Bronchial epithelial cell (primary cell): ENCODE measurements at regions not wholly inside any gene's neighbourhood (a gene's known extent, or its start where the extent isn't known, plus 50 kb on each side); places are given as distances from the start of the nearest gene placed in this dataset.

Experiments used
- DNase-seq: peaks from one replicate; pipeline ENCODE4 v3.0.0-alpha.2; 2010; ENCODE audit warnings: low read depth
- FAIRE-seq: peaks from 2 replicates; lab custom pipeline; 2011; peaks lifted over from hg19 to GRCh38; lab: Jason Lieb, UNC
- H3K27me3 ChIP-seq: 2 replicates; pipeline ENCODE4 v1.5.1; 2011; ENCODE audit warnings: low read length; ENCODE audit not compliant: control insufficient read depth, insufficient read depth
- H3K36me3 ChIP-seq: 2 replicates; pipeline ENCODE4 v1.5.1; 2011; ENCODE audit warnings: low read length; ENCODE audit not compliant: control insufficient read depth, insufficient read depth
- H3K4me3 ChIP-seq: 2 replicates; pipeline ENCODE4 v1.5.1; 2011; ENCODE audit warnings: mild to moderate bottlenecking, low read depth, low read length, control low read depth
- TF ChIP-seq, protein P1 (sequence below): IDR thresholded peaks from 2 replicates; pipeline ENCODE4 v1.5.1; 2011; ENCODE audit warnings: mild to moderate bottlenecking, moderate library complexity, low read length, control low read depth, inconsistent platforms; ENCODE audit not compliant: insufficient read depth, severe bottlenecking

GRCh38 chr16:75909746-75910145, 183.5 kb upstream of the CPHXL start:
- FAIRE-seq (no peak), DNase-seq (peak; percentile 46)
- no peak overlapping the region for H3K4me3 ChIP-seq
- TF ChIP-seq, protein P1, sequence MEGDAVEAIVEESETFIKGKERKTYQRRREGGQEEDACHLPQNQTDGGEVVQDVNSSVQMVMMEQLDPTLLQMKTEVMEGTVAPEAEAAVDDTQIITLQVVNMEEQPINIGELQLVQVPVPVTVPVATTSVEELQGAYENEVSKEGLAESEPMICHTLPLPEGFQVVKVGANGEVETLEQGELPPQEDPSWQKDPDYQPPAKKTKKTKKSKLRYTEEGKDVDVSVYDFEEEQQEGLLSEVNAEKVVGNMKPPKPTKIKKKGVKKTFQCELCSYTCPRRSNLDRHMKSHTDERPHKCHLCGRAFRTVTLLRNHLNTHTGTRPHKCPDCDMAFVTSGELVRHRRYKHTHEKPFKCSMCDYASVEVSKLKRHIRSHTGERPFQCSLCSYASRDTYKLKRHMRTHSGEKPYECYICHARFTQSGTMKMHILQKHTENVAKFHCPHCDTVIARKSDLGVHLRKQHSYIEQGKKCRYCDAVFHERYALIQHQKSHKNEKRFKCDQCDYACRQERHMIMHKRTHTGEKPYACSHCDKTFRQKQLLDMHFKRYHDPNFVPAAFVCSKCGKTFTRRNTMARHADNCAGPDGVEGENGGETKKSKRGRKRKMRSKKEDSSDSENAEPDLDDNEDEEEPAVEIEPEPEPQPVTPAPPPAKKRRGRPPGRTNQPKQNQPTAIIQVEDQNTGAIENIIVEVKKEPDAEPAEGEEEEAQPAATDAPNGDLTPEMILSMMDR: no peak
- H3K27me3 ChIP-seq: no peaks in the 10 kb centered on the region
- H3K36me3 ChIP-seq: no peaks in the 10 kb centered on the region

DNA sequence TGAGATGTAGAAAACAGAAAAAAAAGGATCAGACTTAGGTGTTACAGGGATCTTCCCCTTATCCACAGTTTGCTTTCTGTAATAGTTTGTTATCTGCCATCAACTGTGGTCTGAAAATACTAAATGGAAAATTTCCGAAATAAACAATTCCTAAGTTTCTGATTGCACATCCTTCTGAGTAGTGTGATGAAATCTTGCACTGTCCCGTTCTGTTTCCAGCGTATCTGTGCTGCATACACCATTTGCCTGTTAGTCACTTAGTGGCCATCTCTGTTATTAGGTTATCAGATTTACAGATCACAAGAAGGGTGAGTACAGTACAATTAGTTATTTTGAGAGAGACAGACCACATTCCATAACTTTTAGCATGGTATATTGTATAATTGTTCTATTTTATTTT, 185.6 kb upstream of the CPHXL start:
- Histone ChIP-seq H3K27me3 (no peaks in the 10 kb centered on the region), H3K36me3 (no peaks in the 10 kb centered on the region), H3K4me3 (no peak overlapping the region)
- TF ChIP-seq, protein P1: no peak
- FAIRE-seq (no peak), DNase-seq (no peak)

GRCh38 chr16:75913958-75914357, 187.7 kb upstream of the CPHXL start:
- FAIRE-seq (no peak), DNase-seq (no peak)
- no peaks in the 10 kb centered on the region for H3K27me3 ChIP-seq
- TF ChIP-seq, protein P1: no peak
- H3K36me3 ChIP-seq: no peaks in the 10 kb centered on the region
- H3K4me3 ChIP-seq: no peak overlapping the region

- Histone ChIP-seq H3K27me3 (no peaks in the 10 kb centered on the region), H3K36me3 (no peaks in the 10 kb centered on the region), H3K4me3 (no peak overlapping the region)
- TF ChIP-seq, protein P1: no peak
- FAIRE-seq (no peak), DNase-seq (no peak)
These were observed 190.2 kb upstream of the CPHXL start for GRCh38 chr16:75916451-75916850.

GRCh38 chr16:75918109-75918508, 191.8 kb upstream of the CPHXL start:
- no peaks in the 10 kb centered on the region for H3K36me3 ChIP-seq
- no peak overlapping the region for H3K4me3 ChIP-seq
- no peak for DNase-seq
- TF ChIP-seq, protein P1: no peak
- FAIRE-seq: no peak
- no peaks in the 10 kb centered on the region for H3K27me3 ChIP-seq

- TF ChIP-seq, protein P1: no peak
- Histone ChIP-seq H3K27me3 (no peaks in the 10 kb centered on the region), H3K36me3 (no peaks in the 10 kb centered on the region), H3K4me3 (no peak overlapping the region)
- DNase-seq (no peak), FAIRE-seq (no peak)
These were observed 193.4 kb upstream of the CPHXL start for GRCh38 chr16:75919664-75920063.
